Smooth muscle cell (in vitro differentiated cells): ENCODE measurements at regions not wholly inside any gene's neighbourhood (a gene's known extent, or its start where the extent isn't known, plus 50 kb on each side); places are given as distances from the start of the nearest gene placed in this dataset.

ENCODE experiments used
- DNase-seq: peaks from one replicate; lab custom pipeline; 2025; ENCODE audit not compliant: unreplicated experiment; lab: John Stamatoyannopoulos, UW
- H2AFZ ChIP-seq: fragments of 200-600 bp; sonication (generic); 2 replicates; pipeline ENCODE4 v1.6.0; 2016; ENCODE audit warnings: antibody characterized with exemption, low read depth, mild to moderate bottlenecking
- H3F3A ChIP-seq: fragments of 200-600 bp; sonication (generic); 2 replicates; pipeline ENCODE4 v1.6.0; 2017; ENCODE audit warnings: antibody characterized with exemption, low read depth
- H3K27ac ChIP-seq: fragments of 200-600 bp; sonication (generic); 2 replicates; pipeline ENCODE4 v1.5.1; 2016; ENCODE audit warnings: low read depth, mild to moderate bottlenecking
- H3K27me3 ChIP-seq: fragments of 200-600 bp; sonication (generic); 2 replicates; pipeline ENCODE4 v1.6.1; 2016; ENCODE audit warnings: low read depth, mild to moderate bottlenecking
- H3K36me3 ChIP-seq: fragments of 200-600 bp; sonication (generic); 2 replicates; pipeline ENCODE4 v1.5.1; 2016; ENCODE audit warnings: low read depth
- H3K4me1 ChIP-seq: fragments of 200-600 bp; sonication (generic); 2 replicates; pipeline ENCODE4 v1.5.1; 2016; ENCODE audit warnings: low read depth
- H3K4me2 ChIP-seq: fragments of 200-600 bp; sonication (generic); 2 replicates; pipeline ENCODE4 v1.6.0; 2016; ENCODE audit warnings: mild to moderate bottlenecking
- H3K4me3 ChIP-seq: fragments of 200-600 bp; sonication (generic); 2 replicates; pipeline ENCODE4 v1.5.1; 2016; ENCODE audit warnings: mild to moderate bottlenecking
- H3K79me2 ChIP-seq: fragments of 200-600 bp; sonication (generic); 2 replicates; pipeline ENCODE4 v1.6.0; 2016; ENCODE audit warnings: low read depth, mild to moderate bottlenecking
- H3K9ac ChIP-seq: fragments of 200-600 bp; sonication (generic); 2 replicates; pipeline ENCODE4 v1.6.0; 2016; ENCODE audit warnings: low read depth
- H3K9me3 ChIP-seq: fragments of 200-600 bp; sonication (generic); replicated peaks from 2 replicates; pipeline ENCODE4 v1.5.1; 2016; ENCODE audit warnings: low read depth
- H4K20me1 ChIP-seq: fragments of 200-600 bp; sonication (generic); 2 replicates; pipeline ENCODE4 v1.6.0; 2016; ENCODE audit warnings: low read depth
- WGBS: methylation state at CpG from one replicate; pipeline ENCODE4 v1.1.7; 2016; ENCODE audit warnings: low lambda C conversion rate; 5-methylcytosine and 5-hydroxymethylcytosine counted together
- TF ChIP-seq, protein P1 (sequence below): fragments of 200-600 bp; sonication (generic); IDR thresholded peaks from 2 replicates; pipeline ENCODE4 v1.5.1; 2017; ENCODE audit warnings: borderline replicate concordance, mild to moderate bottlenecking, antibody characterized with exemption; ENCODE audit not compliant: insufficient read depth, poor library complexity, severe bottlenecking

- Histone ChIP-seq H3F3A (no peaks in the 10 kb centered on the region), H2AFZ (no peak overlapping the region), H3K9me3 (no peaks in the 10 kb centered on the region), H3K4me2 (no peak overlapping the region), H3K9ac (no peak overlapping the region), H4K20me1 (no peaks in the 10 kb centered on the region), H3K4me1 (no peaks in the 10 kb centered on the region), H3K36me3 (no peaks in the 10 kb centered on the region), H3K27ac (no peak overlapping the region), H3K27me3 (no peaks in the 10 kb centered on the region), H3K4me3 (no peak overlapping the region), H3K79me2 (no peaks in the 10 kb centered on the region)
- 92% methylated on average over 10 of the region's 10 CpGs for WGBS
- DNase-seq = no peak
- TF ChIP-seq, protein P1, sequence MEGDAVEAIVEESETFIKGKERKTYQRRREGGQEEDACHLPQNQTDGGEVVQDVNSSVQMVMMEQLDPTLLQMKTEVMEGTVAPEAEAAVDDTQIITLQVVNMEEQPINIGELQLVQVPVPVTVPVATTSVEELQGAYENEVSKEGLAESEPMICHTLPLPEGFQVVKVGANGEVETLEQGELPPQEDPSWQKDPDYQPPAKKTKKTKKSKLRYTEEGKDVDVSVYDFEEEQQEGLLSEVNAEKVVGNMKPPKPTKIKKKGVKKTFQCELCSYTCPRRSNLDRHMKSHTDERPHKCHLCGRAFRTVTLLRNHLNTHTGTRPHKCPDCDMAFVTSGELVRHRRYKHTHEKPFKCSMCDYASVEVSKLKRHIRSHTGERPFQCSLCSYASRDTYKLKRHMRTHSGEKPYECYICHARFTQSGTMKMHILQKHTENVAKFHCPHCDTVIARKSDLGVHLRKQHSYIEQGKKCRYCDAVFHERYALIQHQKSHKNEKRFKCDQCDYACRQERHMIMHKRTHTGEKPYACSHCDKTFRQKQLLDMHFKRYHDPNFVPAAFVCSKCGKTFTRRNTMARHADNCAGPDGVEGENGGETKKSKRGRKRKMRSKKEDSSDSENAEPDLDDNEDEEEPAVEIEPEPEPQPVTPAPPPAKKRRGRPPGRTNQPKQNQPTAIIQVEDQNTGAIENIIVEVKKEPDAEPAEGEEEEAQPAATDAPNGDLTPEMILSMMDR = no peak
Observed at GRCh38 chr10:28186887-28187578, 115.8 kb downstream of the MPP7 start.

GRCh38 chr10:28186461-28186860, 116.4 kb downstream of the MPP7 start:
- WGBS = 97% methylated on average over 4 of the region's 4 CpGs
- H4K20me1 ChIP-seq = no peaks in the 10 kb centered on the region
- no peak overlapping the region for H3K4me2 ChIP-seq
- H3K9me3 ChIP-seq = no peaks in the 10 kb centered on the region
- H3K36me3 ChIP-seq = no peaks in the 10 kb centered on the region
- TF ChIP-seq, protein P1 = no peak
- no peak overlapping the region for H3K27ac ChIP-seq
- no peak overlapping the region for H3K9ac ChIP-seq
- H3K79me2 ChIP-seq = no peaks in the 10 kb centered on the region
- no peak overlapping the region for H3K4me3 ChIP-seq
- H2AFZ ChIP-seq = no peak overlapping the region
- no peaks in the 10 kb centered on the region for H3K27me3 ChIP-seq
- no peaks in the 10 kb centered on the region for H3K4me1 ChIP-seq
- no peaks in the 10 kb centered on the region for H3F3A ChIP-seq
- no peak for DNase-seq

GRCh38 chr10:28184810-28185209, 118.1 kb downstream of the MPP7 start:
- H3K4me1 ChIP-seq = no peaks in the 10 kb centered on the region
- no peak overlapping the region for H2AFZ ChIP-seq
- H3K9me3 ChIP-seq = no peaks in the 10 kb centered on the region
- H3F3A ChIP-seq = no peaks in the 10 kb centered on the region
- DNase-seq = no peak
- WGBS = 96% methylated on average over 1 of the region's 1 CpG
- no peak overlapping the region for H3K9ac ChIP-seq
- no peak overlapping the region for H3K27ac ChIP-seq
- H3K36me3 ChIP-seq = no peaks in the 10 kb centered on the region
- no peak overlapping the region for H3K4me3 ChIP-seq
- no peak overlapping the region for H3K4me2 ChIP-seq
- TF ChIP-seq, protein P1 = no peak
- no peaks in the 10 kb centered on the region for H3K27me3 ChIP-seq
- H4K20me1 ChIP-seq = no peaks in the 10 kb centered on the region
- H3K79me2 ChIP-seq = no peaks in the 10 kb centered on the region

GRCh38 chr10:28181478-28182096, 121.3 kb downstream of the MPP7 start:
- Histone ChIP-seq H3K9me3 (no peaks in the 10 kb centered on the region), H3K79me2 (no peaks in the 10 kb centered on the region), H3K27me3 (no peaks in the 10 kb centered on the region), H3K36me3 (no peaks in the 10 kb centered on the region), H3K4me3 (no peak overlapping the region), H3K4me2 (no peak overlapping the region), H3F3A (no peaks in the 10 kb centered on the region), H3K4me1 (no peaks in the 10 kb centered on the region), H2AFZ (no peak overlapping the region), H3K27ac (no peak overlapping the region), H3K9ac (no peak overlapping the region), H4K20me1 (no peaks in the 10 kb centered on the region)
- no peak for DNase-seq
- 70% methylated on average over 7 of the region's 7 CpGs for WGBS
- TF ChIP-seq, protein P1 = no peak
